Loucy (cell line): ENCODE measurements at regions not wholly inside any gene's neighbourhood (a gene's known extent, or its start where the extent isn't known, plus 50 kb on each side); places are given as distances from the start of the nearest gene placed in this dataset.

ENCODE experiments used
- CTCF ChIP-seq: fragments of 200-600 bp; sonication (generic); conservative IDR thresholded peaks from 2 replicates; pipeline ENCODE4 v1.5.1; 2014; ENCODE audit warnings: mild to moderate bottlenecking, antibody characterized with exemption, low read length
- EZH2phosphoT487 ChIP-seq: fragments of 200-600 bp; IDR thresholded peaks from 2 replicates; pipeline ENCODE4 v1.6.1; 2018; ENCODE audit warnings: antibody characterized with exemption, mild to moderate bottlenecking, moderate library complexity, borderline replicate concordance

- TF ChIP-seq CTCF = no peak
- no peak for TF ChIP-seq EZH2phosphoT487
These were observed 122.7 kb upstream of the ADRA1D start for GRCh38 chr20:4371623-4372251.
